OCI-M2 (cell line): ENCODE measurements at regions not wholly inside any gene's neighbourhood (a gene's known extent, or its start where the extent isn't known, plus 50 kb on each side); places are given as distances from the start of the nearest gene placed in this dataset.
A peak's percentile ranks its signal among the peaks of the same experiment; 100 is the strongest.
"Not testable (repeated sequence)": the region's sequence is repeated elsewhere in the genome, so short reads cannot be mapped to it uniquely, and the experiment has no call there.

ENCODE experiments used
- DNase-seq: peaks from one replicate; lab custom pipeline; 2025; ENCODE audit not compliant: unreplicated experiment; lab: John Stamatoyannopoulos, UW

DNA sequence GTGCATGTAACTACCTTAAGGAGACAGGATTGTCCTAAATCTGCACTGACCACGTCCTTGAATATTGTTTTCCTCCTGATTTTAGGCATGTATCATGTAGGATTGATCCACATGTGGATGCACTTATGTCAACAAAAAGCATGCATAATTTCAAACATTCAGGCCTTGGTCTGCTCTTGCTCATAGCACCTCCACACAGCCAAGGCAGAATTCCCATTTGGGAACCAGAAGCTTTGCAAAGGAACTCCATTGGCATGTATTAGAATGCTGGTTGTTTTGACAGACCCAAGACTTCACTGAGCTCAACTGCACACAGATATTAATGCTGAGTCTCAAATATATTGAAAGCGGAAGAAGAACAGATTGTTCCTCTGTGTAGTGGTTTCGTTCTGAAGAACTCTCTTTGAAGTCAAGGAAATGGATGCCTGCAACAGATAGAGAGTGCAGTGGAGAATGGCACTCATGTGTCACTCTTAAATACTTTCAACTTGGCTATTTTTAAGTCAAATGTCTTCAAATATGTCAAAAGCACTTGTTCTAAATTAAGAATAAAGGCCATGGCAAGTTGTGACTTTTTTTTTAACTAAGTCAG, 387.6 kb downstream of the LTN1 start:
- DNase-seq, result no peak

- DNase-seq, result peak; percentile 63
Measured at GRCh38 chr21:28602546-28602945, 390.1 kb downstream of the LTN1 start.

DNA sequence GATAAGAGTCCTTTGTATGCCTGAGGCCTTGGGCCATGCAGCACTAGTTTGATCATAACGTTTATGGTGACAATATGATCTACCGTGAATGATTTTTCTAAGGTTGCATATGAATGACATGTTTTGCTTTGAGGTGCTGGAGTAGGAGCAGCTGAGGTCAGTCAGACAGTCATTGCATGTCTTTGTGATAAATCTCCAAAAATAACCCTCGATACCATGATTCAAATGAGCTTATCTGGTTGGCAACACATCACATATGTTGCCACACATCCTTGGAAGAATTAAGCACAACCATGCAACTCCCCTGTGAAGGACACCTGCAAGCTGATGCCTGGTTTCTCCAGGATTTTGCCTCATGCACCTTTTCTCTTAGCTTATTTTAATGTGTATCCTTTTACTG, 394.5 kb downstream of the LTN1 start:
- no peak for DNase-seq

DNA sequence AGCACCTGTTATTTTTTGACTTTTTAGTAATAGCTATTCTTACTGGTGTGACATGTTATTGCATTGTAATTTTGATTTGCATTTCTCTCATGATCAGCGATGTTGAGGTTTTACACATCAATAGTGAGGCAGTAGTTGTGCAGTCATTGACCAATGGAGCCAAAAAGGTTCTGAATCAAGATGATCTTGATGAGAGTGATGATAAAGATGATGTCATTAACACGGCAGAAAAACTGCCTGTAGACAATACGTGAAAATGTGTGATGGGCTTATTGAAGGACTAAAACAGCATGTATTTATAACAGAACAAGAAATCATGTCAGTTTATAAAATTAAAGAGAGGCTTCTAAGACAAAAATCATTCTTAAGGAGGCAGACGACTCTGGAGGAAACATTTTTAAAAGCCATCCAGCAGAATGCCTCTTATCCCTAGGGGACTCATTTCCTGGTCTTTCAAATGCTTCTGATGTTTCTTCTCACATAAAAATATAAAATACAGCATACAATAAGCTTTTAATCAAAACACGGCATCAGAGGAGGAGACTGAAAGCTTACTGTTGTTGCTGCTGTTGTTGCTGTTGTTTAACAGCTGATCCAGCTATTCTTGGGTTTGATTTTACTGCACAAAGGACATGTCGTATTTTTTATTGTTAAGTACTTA, 400.3 kb downstream of the LTN1 start:
- DNase-seq, result no peak

- DNase-seq, result no peak
Measured at GRCh38 chr21:28590676-28591075, 402.0 kb downstream of the LTN1 start.

DNA sequence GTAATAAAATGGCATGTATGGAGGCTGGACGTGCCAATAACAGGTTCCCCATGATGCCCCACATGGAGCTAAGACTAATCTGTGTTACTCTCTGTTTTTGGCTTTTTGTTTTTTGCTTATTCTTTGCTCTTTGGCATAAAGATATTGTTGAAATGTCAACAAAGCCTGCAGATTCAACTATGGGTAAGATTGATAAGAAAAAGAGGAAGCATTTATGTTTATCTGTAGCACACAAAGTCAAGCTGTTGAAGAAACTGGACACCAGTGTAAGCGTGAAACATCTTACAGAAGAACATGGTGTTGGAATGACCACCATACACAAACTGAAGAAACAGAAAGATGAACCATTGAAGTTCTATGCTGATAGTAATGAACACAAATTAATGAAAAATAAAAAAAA, 402.7 kb downstream of the LTN1 start:
- DNase-seq, result peak; percentile 76

DNA sequence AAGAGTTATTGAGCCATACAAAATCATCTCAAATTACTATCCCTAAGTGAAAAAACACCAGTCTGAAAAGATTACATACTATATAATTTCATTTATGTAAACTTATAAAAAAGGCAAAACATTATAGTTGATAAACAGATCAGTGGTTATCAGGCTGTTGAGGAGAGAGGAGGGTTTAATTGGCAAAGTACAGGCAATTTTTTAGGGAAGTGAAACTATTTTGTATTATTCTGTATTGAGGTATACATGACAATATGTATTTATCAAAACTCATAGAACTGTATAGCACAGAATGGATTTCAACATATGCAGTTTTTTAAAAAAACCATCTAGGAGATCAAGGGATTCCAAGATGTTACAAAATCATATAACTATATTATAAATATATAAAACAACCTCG, 403.7 kb downstream of the LTN1 start:
- DNase-seq, result no peak

DNA sequence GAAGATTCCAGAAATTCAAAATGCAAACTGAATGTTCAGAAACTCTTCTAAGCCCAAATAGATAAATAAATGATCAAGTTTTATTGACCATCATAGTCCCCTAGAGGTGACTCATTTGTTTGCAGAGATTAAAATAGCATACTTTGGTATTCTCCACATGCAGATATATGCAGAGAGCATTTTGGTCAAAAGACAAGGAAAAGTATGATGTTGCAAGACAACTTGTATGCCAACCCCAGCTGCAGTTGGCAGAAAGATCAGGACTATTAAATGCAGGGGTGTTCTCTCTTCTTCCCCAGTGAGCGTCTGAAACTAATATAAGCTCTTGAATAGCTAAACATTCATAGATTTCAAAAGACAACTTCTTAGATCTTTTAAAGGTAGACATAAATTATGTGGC, 404.9 kb downstream of the LTN1 start:
- no peak for DNase-seq

- no peak for DNase-seq
Measured at GRCh38 chr21:28581976-28582375, 410.7 kb downstream of the LTN1 start.

GRCh38 chr21:28581311-28581731, 411.4 kb downstream of the LTN1 start:
- not testable (repeated sequence) for DNase-seq

- no peak for DNase-seq
Measured at GRCh38 chr21:28580585-28580984, 412.1 kb downstream of the LTN1 start.

- no peak for DNase-seq
Measured at GRCh38 chr21:28579986-28580550, 412.6 kb downstream of the LTN1 start.

DNA sequence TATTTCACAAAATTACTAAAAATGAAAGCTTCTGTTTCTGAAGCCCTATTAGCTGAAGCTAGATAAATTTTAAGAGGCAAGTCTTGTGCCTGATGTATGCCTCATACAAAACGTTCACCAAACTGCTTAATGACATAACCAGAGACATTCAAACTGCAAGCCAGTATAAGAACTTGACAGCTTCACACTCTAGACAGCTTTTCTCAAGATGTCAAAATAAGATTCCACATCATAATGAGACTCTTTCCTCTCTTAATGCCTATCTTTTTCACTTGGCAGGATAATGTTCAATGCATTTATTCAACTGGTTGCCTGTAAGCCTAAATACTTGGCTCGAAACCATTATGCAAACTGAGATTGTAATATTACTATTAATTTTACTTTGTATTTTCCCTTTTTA, 424.0 kb downstream of the LTN1 start:
- DNase-seq, result no peak

DNA sequence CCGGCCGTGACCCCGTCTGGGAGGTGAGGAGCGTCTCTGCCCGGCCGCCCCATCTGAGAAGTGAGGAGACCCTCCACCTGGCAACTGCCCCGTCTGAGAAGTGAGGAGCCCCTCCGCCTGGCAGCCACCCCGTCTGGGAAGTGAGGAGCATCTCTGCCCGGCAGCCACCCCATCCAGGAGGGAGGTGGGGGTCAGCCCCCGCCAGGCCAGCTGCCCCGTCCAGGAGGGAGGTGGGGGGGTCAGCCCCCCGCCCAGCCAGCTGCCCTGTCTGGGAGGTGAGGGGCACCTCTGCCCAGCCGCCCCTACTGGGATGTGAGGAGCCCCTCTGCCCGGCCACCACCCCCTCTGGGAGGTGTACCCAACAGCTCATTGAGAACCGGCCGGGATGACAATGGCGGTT, 428.7 kb downstream of the LTN1 start:
- DNase-seq, result not testable (repeated sequence)

- DNase-seq, result no peak
Measured at GRCh38 chr21:28561772-28562171, 430.9 kb downstream of the LTN1 start.

DNA sequence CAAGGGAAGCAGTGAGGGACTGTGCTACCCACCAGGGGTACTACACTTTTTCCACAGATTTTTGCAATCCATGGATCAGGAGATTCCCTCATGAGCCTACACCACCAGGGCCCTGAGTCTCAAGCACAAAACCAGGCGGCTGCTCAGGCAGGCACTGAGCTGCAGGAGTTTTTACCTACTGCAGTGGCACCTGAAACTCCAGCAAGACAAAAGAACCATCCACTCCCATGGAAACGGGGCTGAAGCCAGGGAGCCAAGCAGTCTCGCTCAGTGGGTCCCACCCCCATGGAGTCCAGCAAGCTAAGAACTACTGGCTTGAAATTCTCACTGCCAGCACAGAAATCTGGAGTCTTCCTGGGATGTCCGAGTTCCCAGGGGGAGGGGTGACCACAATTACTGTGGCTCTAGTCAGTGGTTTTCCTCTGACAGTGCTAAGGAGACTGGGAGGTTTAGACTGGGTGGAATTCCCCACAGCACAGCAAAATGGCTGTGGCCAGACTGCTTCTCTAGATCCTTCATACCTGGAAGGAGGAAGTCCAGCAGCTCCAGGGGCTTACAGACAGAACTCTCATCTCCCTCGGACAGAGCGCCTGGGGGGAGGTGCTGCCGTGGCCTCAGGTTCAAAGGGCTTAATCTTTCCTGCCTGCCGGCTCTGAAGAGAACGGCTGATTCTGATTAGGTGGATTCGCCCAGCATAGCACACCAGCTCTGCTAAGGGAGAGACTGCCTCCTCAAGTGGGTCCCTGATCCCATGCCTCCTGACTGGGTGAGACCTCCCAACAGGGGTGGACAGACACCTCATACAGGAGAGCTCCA, 437.8 kb downstream of the LTN1 start:
- no peak for DNase-seq

GRCh38 chr21:28550057-28550825, 442.4 kb downstream of the LTN1 start:
- DNase-seq, result no peak

DNA sequence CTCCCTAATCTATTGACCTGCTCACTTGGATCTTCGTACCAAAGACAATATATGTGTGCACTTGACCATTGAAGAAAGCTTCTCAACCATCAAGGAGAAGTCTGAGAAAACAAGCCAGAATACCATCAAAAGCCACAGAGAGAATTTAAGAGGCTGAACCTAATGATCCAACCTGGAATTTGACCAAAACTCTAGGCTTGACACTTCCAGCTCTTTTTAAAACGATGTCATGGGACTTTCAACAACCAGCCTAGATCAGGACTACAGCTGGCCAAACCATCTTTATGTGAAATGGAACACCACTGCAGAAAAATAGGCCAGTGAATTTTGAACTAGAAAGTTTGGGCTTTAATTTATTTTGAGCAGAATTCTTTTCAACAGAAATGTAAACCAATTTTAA, 444.4 kb downstream of the LTN1 start:
- no peak for DNase-seq

- DNase-seq, result no peak
Measured at GRCh38 chr21:28547766-28548165, 444.9 kb downstream of the LTN1 start.

DNA sequence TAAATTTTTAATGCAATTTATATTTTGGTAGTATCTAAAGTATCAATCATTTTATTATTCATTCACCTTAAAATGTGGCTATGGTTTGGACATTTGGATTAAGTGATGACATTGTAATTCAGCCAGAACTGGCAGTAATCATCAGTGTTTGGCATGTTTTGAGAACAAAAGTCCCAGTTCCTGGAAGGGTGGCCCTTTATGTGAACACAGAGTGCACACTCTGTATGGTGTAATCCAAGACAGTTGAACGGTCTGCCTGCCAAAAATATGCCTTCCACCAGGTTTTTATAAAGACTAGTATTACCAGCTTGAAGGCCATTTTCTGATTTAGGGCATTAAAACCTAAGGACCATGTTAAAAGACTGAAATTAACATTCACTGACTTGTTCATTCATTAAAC, 448.7 kb downstream of the LTN1 start:
- no peak for DNase-seq
